ENCODE measurements at regions not wholly inside any gene's neighbourhood (a gene's known extent, or its start where the extent isn't known, plus 50 kb on each side); places are given as distances from the start of the nearest gene placed in this dataset.
"Not testable (repeated sequence)": the region's sequence is repeated elsewhere in the genome, so short reads cannot be mapped to it uniquely, and the experiment has no call there.

- no peak overlapping the region for H3K27ac ChIP-seq (ENCODE audit: low read length)
- no peaks in the 10 kb centered on the region for H3K9me3 ChIP-seq (ENCODE audit: control insufficient read depth in 1 of 2, low read length in 2 of 2)
- H3K36me3 ChIP-seq (ENCODE audit: control insufficient read depth in 1 of 2, insufficient read depth in 2 of 2, low read length in 2 of 2): no peaks in the 10 kb centered on the region
Observed at GRCh38 chr2:228782281-228782680, 488.8 kb downstream of the PID1 start.

GRCh38 chr2:228777855-228778355 is 493.2 kb downstream of the PID1 start:
- H3K27me3 ChIP-seq (ENCODE audit: low read depth, low read length): no peaks in the 10 kb centered on the region
- H3K4me3 ChIP-seq (ENCODE audit: low read depth in 1 of 2, low read length in 2 of 2): no peak overlapping the region
- H3K4me1 ChIP-seq (ENCODE audit: control insufficient read depth in 1 of 2, insufficient read depth in 2 of 2, low read length in 2 of 2): no peaks in the 10 kb centered on the region
- H3K27ac ChIP-seq (ENCODE audit: low read length): no peak overlapping the region
- no peaks in the 10 kb centered on the region for H3K9me3 ChIP-seq (ENCODE audit: control insufficient read depth in 1 of 2, low read length in 2 of 2)
- no peaks in the 10 kb centered on the region for H3K36me3 ChIP-seq (ENCODE audit: control insufficient read depth in 1 of 2, insufficient read depth in 2 of 2, low read length in 2 of 2)

More at GRCh38 chr2:228782281-228782680, 488.8 kb downstream of the PID1 start:
- Histone ChIP-seq H3K4me3 (ENCODE audit: low read depth in 1 of 2, low read length in 2 of 2) (no peak overlapping the region), H3K4me1 (ENCODE audit: control insufficient read depth in 1 of 2, insufficient read depth in 2 of 2, low read length in 2 of 2) (no peaks in the 10 kb centered on the region), H3K27me3 (ENCODE audit: low read depth, low read length) (no peaks in the 10 kb centered on the region)

- no peaks in the 10 kb centered on the region for H3K9me3 ChIP-seq (ENCODE audit: control insufficient read depth in 1 of 2, low read length in 2 of 2)
- no peaks in the 10 kb centered on the region for H3K4me1 ChIP-seq (ENCODE audit: control insufficient read depth in 1 of 2, insufficient read depth in 2 of 2, low read length in 2 of 2)
- H3K4me3 ChIP-seq (ENCODE audit: low read depth in 1 of 2, low read length in 2 of 2): no peak overlapping the region
- H3K27me3 ChIP-seq (ENCODE audit: low read depth, low read length): no peaks in the 10 kb centered on the region
- H3K36me3 ChIP-seq (ENCODE audit: control insufficient read depth in 1 of 2, insufficient read depth in 2 of 2, low read length in 2 of 2): no peaks in the 10 kb centered on the region
- H3K27ac ChIP-seq (ENCODE audit: low read length): no peak overlapping the region
Observed at GRCh38 chr2:228774548-228774947, 496.5 kb downstream of the PID1 start.

GRCh38 chr2:228771774-228772173 is 499.3 kb downstream of the PID1 start:
- peak overlapping the region; percentile 42 for H3K27ac ChIP-seq (ENCODE audit: low read length)

GRCh38 chr2:228771315-228771714 is 499.8 kb downstream of the PID1 start:
- Histone ChIP-seq H3K9me3 (ENCODE audit: control insufficient read depth in 1 of 2, low read length in 2 of 2) (no peaks in the 10 kb centered on the region), H3K27me3 (ENCODE audit: low read depth, low read length) (no peaks in the 10 kb centered on the region), H3K36me3 (ENCODE audit: control insufficient read depth in 1 of 2, insufficient read depth in 2 of 2, low read length in 2 of 2) (no peaks in the 10 kb centered on the region), H3K4me3 (ENCODE audit: low read depth in 1 of 2, low read length in 2 of 2) (no peak overlapping the region), H3K27ac (ENCODE audit: low read length) (peak overlapping the region; percentile 21), H3K4me1 (ENCODE audit: control insufficient read depth in 1 of 2, insufficient read depth in 2 of 2, low read length in 2 of 2) (no peaks in the 10 kb centered on the region)

More at GRCh38 chr2:228771774-228772173, 499.3 kb downstream of the PID1 start:
- Histone ChIP-seq H3K4me1 (ENCODE audit: control insufficient read depth in 1 of 2, insufficient read depth in 2 of 2, low read length in 2 of 2) (no peaks in the 10 kb centered on the region), H3K4me3 (ENCODE audit: low read depth in 1 of 2, low read length in 2 of 2) (no peak overlapping the region), H3K36me3 (ENCODE audit: control insufficient read depth in 1 of 2, insufficient read depth in 2 of 2, low read length in 2 of 2) (no peaks in the 10 kb centered on the region), H3K9me3 (ENCODE audit: control insufficient read depth in 1 of 2, low read length in 2 of 2) (no peaks in the 10 kb centered on the region), H3K27me3 (ENCODE audit: low read depth, low read length) (no peaks in the 10 kb centered on the region)

GRCh38 chr2:228768818-228769217 is 502.3 kb downstream of the PID1 start:
- no peaks in the 10 kb centered on the region for H3K9me3 ChIP-seq (ENCODE audit: control insufficient read depth in 1 of 2, low read length in 2 of 2)
- no peak overlapping the region for H3K27ac ChIP-seq (ENCODE audit: low read length)
- no peak overlapping the region for H3K4me3 ChIP-seq (ENCODE audit: low read depth in 1 of 2, low read length in 2 of 2)
- H3K4me1 ChIP-seq (ENCODE audit: control insufficient read depth in 1 of 2, insufficient read depth in 2 of 2, low read length in 2 of 2): no peaks in the 10 kb centered on the region
- H3K27me3 ChIP-seq (ENCODE audit: low read depth, low read length): no peaks in the 10 kb centered on the region
- H3K36me3 ChIP-seq (ENCODE audit: control insufficient read depth in 1 of 2, insufficient read depth in 2 of 2, low read length in 2 of 2): no peaks in the 10 kb centered on the region

GRCh38 chr2:228768141-228768540 is 502.9 kb downstream of the PID1 start:
- H3K36me3 ChIP-seq (ENCODE audit: control insufficient read depth in 1 of 2, insufficient read depth in 2 of 2, low read length in 2 of 2); H3K27me3 ChIP-seq (ENCODE audit: low read depth, low read length); H3K4me1 ChIP-seq (ENCODE audit: control insufficient read depth in 1 of 2, insufficient read depth in 2 of 2, low read length in 2 of 2); H3K27ac ChIP-seq (ENCODE audit: low read length); H3K4me3 ChIP-seq (ENCODE audit: low read depth in 1 of 2, low read length in 2 of 2); H3K9me3 ChIP-seq (ENCODE audit: control insufficient read depth in 1 of 2, low read length in 2 of 2): not testable (repeated sequence)

GRCh38 chr2:228767196-228767595 is 503.9 kb downstream of the PID1 start:
- no peaks in the 10 kb centered on the region for H3K27me3 ChIP-seq (ENCODE audit: low read depth, low read length)
- no peak overlapping the region for H3K27ac ChIP-seq (ENCODE audit: low read length)
- H3K4me3 ChIP-seq (ENCODE audit: low read depth in 1 of 2, low read length in 2 of 2): no peak overlapping the region
- H3K4me1 ChIP-seq (ENCODE audit: control insufficient read depth in 1 of 2, insufficient read depth in 2 of 2, low read length in 2 of 2): no peaks in the 10 kb centered on the region
- H3K9me3 ChIP-seq (ENCODE audit: control insufficient read depth in 1 of 2, low read length in 2 of 2): no peaks in the 10 kb centered on the region
- H3K36me3 ChIP-seq (ENCODE audit: control insufficient read depth in 1 of 2, insufficient read depth in 2 of 2, low read length in 2 of 2): no peaks in the 10 kb centered on the region

GRCh38 chr2:228763379-228763981 is 507.6 kb downstream of the PID1 start:
- H3K4me1 ChIP-seq (ENCODE audit: control insufficient read depth in 1 of 2, insufficient read depth in 2 of 2, low read length in 2 of 2): no peaks in the 10 kb centered on the region
- no peak overlapping the region for H3K4me3 ChIP-seq (ENCODE audit: low read depth in 1 of 2, low read length in 2 of 2)
- no peaks in the 10 kb centered on the region for H3K36me3 ChIP-seq (ENCODE audit: control insufficient read depth in 1 of 2, insufficient read depth in 2 of 2, low read length in 2 of 2)
- no peaks in the 10 kb centered on the region for H3K27me3 ChIP-seq (ENCODE audit: low read depth, low read length)
- H3K27ac ChIP-seq (ENCODE audit: low read length): no peak overlapping the region
- H3K9me3 ChIP-seq (ENCODE audit: control insufficient read depth in 1 of 2, low read length in 2 of 2): no peaks in the 10 kb centered on the region

- no peaks in the 10 kb centered on the region for H3K36me3 ChIP-seq (ENCODE audit: control insufficient read depth in 1 of 2, insufficient read depth in 2 of 2, low read length in 2 of 2)
- no peak overlapping the region for H3K27ac ChIP-seq (ENCODE audit: low read length)
- no peaks in the 10 kb centered on the region for H3K27me3 ChIP-seq (ENCODE audit: low read depth, low read length)
- H3K9me3 ChIP-seq (ENCODE audit: control insufficient read depth in 1 of 2, low read length in 2 of 2): no peaks in the 10 kb centered on the region
- no peak overlapping the region for H3K4me3 ChIP-seq (ENCODE audit: low read depth in 1 of 2, low read length in 2 of 2)
- H3K4me1 ChIP-seq (ENCODE audit: control insufficient read depth in 1 of 2, insufficient read depth in 2 of 2, low read length in 2 of 2): no peaks in the 10 kb centered on the region
Observed at GRCh38 chr2:228762565-228762964, 508.5 kb downstream of the PID1 start.

- not testable (repeated sequence) for H3K27ac ChIP-seq (ENCODE audit: low read length); H3K9me3 ChIP-seq (ENCODE audit: control insufficient read depth in 1 of 2, low read length in 2 of 2); H3K36me3 ChIP-seq (ENCODE audit: control insufficient read depth in 1 of 2, insufficient read depth in 2 of 2, low read length in 2 of 2); H3K27me3 ChIP-seq (ENCODE audit: low read depth, low read length); H3K4me3 ChIP-seq (ENCODE audit: low read depth in 1 of 2, low read length in 2 of 2); H3K4me1 ChIP-seq (ENCODE audit: control insufficient read depth in 1 of 2, insufficient read depth in 2 of 2, low read length in 2 of 2)
Observed at GRCh38 chr2:228755661-228756060, 515.4 kb downstream of the PID1 start.

- Histone ChIP-seq H3K4me3 (ENCODE audit: low read depth in 1 of 2, low read length in 2 of 2) (no peak overlapping the region), H3K27me3 (ENCODE audit: low read depth, low read length) (no peaks in the 10 kb centered on the region), H3K36me3 (ENCODE audit: control insufficient read depth in 1 of 2, insufficient read depth in 2 of 2, low read length in 2 of 2) (no peaks in the 10 kb centered on the region), H3K27ac (ENCODE audit: low read length) (no peak overlapping the region), H3K4me1 (ENCODE audit: control insufficient read depth in 1 of 2, insufficient read depth in 2 of 2, low read length in 2 of 2) (no peaks in the 10 kb centered on the region), H3K9me3 (ENCODE audit: control insufficient read depth in 1 of 2, low read length in 2 of 2) (no peaks in the 10 kb centered on the region)
Observed at GRCh38 chr2:228747483-228747882, 523.6 kb downstream of the PID1 start.
